ENCODE measurements at regions not wholly inside any gene's neighbourhood (a gene's known extent, or its start where the extent isn't known, plus 50 kb on each side); places are given as distances from the start of the nearest gene placed in this dataset.

GRCh38 chrX:104391906-104392305, 137.2 kb upstream of the ESX1 start:
- H3K9me3 ChIP-seq (ENCODE audit: low read length), result no peaks in the 10 kb centered on the region
- no peak overlapping the region for H2AFZ ChIP-seq (ENCODE audit: low read length)
- H3F3A ChIP-seq (ENCODE audit: low read length, unreplicated experiment), result no peaks in the 10 kb centered on the region
- H3K27ac ChIP-seq (ENCODE audit: low read length), result no peak overlapping the region
- H3K27me3 ChIP-seq (ENCODE audit: low read length), result no peaks in the 10 kb centered on the region
- intact Hi-C loops (cut with micrococcal nuclease), result no loop called here
- no peaks in the 10 kb centered on the region for H4K20me1 ChIP-seq (ENCODE audit: low read length)
- no peak overlapping the region for H3K4me2 ChIP-seq (ENCODE audit: low read length)
- no peaks in the 10 kb centered on the region for H3K4me1 ChIP-seq (ENCODE audit: insufficient read depth, low read length)
- H3K9me2 ChIP-seq (replicated peaks; ENCODE audit: low read length), result no peaks in the 10 kb centered on the region
- H3K9ac ChIP-seq (ENCODE audit: low read length), result no peak overlapping the region
- H3K36me3 ChIP-seq (ENCODE audit: low read depth, low read length), result no peaks in the 10 kb centered on the region
- no TSS peak for BruUV-seq (replicated peaks)
- TF ChIP-seq, protein P1, sequence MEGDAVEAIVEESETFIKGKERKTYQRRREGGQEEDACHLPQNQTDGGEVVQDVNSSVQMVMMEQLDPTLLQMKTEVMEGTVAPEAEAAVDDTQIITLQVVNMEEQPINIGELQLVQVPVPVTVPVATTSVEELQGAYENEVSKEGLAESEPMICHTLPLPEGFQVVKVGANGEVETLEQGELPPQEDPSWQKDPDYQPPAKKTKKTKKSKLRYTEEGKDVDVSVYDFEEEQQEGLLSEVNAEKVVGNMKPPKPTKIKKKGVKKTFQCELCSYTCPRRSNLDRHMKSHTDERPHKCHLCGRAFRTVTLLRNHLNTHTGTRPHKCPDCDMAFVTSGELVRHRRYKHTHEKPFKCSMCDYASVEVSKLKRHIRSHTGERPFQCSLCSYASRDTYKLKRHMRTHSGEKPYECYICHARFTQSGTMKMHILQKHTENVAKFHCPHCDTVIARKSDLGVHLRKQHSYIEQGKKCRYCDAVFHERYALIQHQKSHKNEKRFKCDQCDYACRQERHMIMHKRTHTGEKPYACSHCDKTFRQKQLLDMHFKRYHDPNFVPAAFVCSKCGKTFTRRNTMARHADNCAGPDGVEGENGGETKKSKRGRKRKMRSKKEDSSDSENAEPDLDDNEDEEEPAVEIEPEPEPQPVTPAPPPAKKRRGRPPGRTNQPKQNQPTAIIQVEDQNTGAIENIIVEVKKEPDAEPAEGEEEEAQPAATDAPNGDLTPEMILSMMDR (conservative IDR thresholded peaks at IDR 0.05; ENCODE audit: low read depth, low read length), result no peak
- ChIA-PET CTCF (no interaction called here), POLR2A (ENCODE audit: unreplicated experiment) (no interaction called here)
- DNase-seq (no peak), ATAC-seq (no peak)
- H3K79me2 ChIP-seq (ENCODE audit: low read length), result no peaks in the 10 kb centered on the region
- no peak overlapping the region for H3K4me3 ChIP-seq (ENCODE audit: low read length)

GRCh38 chrX:104376937-104377336, 122.2 kb upstream of the ESX1 start:
- Histone ChIP-seq H3K27me3 (ENCODE audit: low read length) (no peaks in the 10 kb centered on the region), H3K27ac (ENCODE audit: low read length) (no peak overlapping the region), H3K4me1 (ENCODE audit: insufficient read depth, low read length) (no peaks in the 10 kb centered on the region), H3K9me2 (replicated peaks; ENCODE audit: low read length) (no peaks in the 10 kb centered on the region), H3K4me2 (ENCODE audit: low read length) (no peak overlapping the region), H3K9ac (ENCODE audit: low read length) (no peak overlapping the region), H4K20me1 (ENCODE audit: low read length) (no peaks in the 10 kb centered on the region), H3K79me2 (ENCODE audit: low read length) (no peaks in the 10 kb centered on the region), H2AFZ (ENCODE audit: low read length) (no peak overlapping the region), H3K4me3 (ENCODE audit: low read length) (no peak overlapping the region), H3F3A (ENCODE audit: low read length, unreplicated experiment) (no peaks in the 10 kb centered on the region), H3K9me3 (ENCODE audit: low read length) (no peaks in the 10 kb centered on the region), H3K36me3 (ENCODE audit: low read depth, low read length) (no peaks in the 10 kb centered on the region)
- ChIA-PET POLR2A (ENCODE audit: unreplicated experiment) (no interaction called here), CTCF (no interaction called here)
- no peak for ATAC-seq
- TF ChIP-seq EZH2phosphoT487 (IDR thresholded peaks at IDR 0.05; ENCODE audit: borderline replicate concordance, low read length) (no peak), EZH2 (IDR thresholded peaks at IDR 0.05; ENCODE audit: low read length, unreplicated experiment) (no peak)
- TF ChIP-seq, protein P1 (conservative IDR thresholded peaks at IDR 0.05; ENCODE audit: low read depth, low read length), result no peak
- BruUV-seq (replicated peaks), result no TSS peak
- DNase-seq, result no peak
- intact Hi-C loops (cut with micrococcal nuclease), result no loop called here

DNA sequence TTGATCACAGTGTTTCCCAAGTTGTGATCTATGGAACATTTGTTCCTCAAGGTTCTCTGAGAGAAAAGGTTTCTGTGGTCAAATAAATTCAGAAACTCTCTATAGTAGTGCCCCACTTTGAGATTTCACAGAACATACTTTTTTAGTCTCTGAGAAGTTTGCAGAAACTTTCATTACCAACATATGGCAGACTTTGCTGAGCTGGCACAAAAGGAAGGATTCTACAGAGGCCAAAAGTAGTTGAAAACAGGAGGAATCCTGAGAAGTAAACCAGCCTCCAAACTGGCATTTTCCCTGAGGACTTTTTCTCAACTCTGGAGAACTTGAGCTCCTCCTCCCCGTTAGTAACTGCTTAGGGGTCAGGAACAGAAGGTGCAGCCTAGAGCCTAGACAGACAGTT, 117.8 kb upstream of the ESX1 start:
- H3K79me2 ChIP-seq (ENCODE audit: low read length), result no peaks in the 10 kb centered on the region
- no peak overlapping the region for H3K9ac ChIP-seq (ENCODE audit: low read length)
- no peaks in the 10 kb centered on the region for H3K9me3 ChIP-seq (ENCODE audit: low read length)
- DNase-seq, result no peak
- H3K4me3 ChIP-seq (ENCODE audit: low read length), result no peak overlapping the region
- no peak overlapping the region for H3K27ac ChIP-seq (ENCODE audit: low read length)
- no peak for ATAC-seq
- intact Hi-C loops (cut with micrococcal nuclease), result no loop called here
- POLR2A ChIA-PET (ENCODE audit: unreplicated experiment), result no interaction called here
- CTCF ChIA-PET, result no interaction called here
- BruUV-seq (replicated peaks), result no TSS peak
- no peaks in the 10 kb centered on the region for H3K36me3 ChIP-seq (ENCODE audit: low read depth, low read length)
- no peak overlapping the region for H3K4me2 ChIP-seq (ENCODE audit: low read length)
- TF ChIP-seq, protein P1 (conservative IDR thresholded peaks at IDR 0.05; ENCODE audit: low read depth, low read length), result no peak
- TF ChIP-seq EZH2phosphoT487 (IDR thresholded peaks at IDR 0.05; ENCODE audit: borderline replicate concordance, low read length) (no peak), EZH2 (IDR thresholded peaks at IDR 0.05; ENCODE audit: low read length, unreplicated experiment) (no peak)
- H2AFZ ChIP-seq (ENCODE audit: low read length), result no peak overlapping the region
- H3K27me3 ChIP-seq (ENCODE audit: low read length), result no peaks in the 10 kb centered on the region
- no peaks in the 10 kb centered on the region for H3K4me1 ChIP-seq (ENCODE audit: insufficient read depth, low read length)
- H4K20me1 ChIP-seq (ENCODE audit: low read length), result no peaks in the 10 kb centered on the region
- no peaks in the 10 kb centered on the region for H3F3A ChIP-seq (ENCODE audit: low read length, unreplicated experiment)
- no peaks in the 10 kb centered on the region for H3K9me2 ChIP-seq (replicated peaks; ENCODE audit: low read length)
